ENCODE measurements at regions not wholly inside any gene's neighbourhood (a gene's known extent, or its start where the extent isn't known, plus 50 kb on each side); places are given as distances from the start of the nearest gene placed in this dataset.

- Histone ChIP-seq H3K36me3 (no peaks in the 10 kb centered on the region), H3K4me3 (no peak overlapping the region), H3K9me3 (replicated peaks) (no peaks in the 10 kb centered on the region), H3K27ac (replicated peaks) (no peak overlapping the region), H3K27me3 (ENCODE audit: low read depth) (peaks cover 32% of the 10 kb centered on the region), H3K4me1 (peaks cover 5% of the 10 kb centered on the region)
- DNase-seq: no peak
- TF ChIP-seq, protein P1, sequence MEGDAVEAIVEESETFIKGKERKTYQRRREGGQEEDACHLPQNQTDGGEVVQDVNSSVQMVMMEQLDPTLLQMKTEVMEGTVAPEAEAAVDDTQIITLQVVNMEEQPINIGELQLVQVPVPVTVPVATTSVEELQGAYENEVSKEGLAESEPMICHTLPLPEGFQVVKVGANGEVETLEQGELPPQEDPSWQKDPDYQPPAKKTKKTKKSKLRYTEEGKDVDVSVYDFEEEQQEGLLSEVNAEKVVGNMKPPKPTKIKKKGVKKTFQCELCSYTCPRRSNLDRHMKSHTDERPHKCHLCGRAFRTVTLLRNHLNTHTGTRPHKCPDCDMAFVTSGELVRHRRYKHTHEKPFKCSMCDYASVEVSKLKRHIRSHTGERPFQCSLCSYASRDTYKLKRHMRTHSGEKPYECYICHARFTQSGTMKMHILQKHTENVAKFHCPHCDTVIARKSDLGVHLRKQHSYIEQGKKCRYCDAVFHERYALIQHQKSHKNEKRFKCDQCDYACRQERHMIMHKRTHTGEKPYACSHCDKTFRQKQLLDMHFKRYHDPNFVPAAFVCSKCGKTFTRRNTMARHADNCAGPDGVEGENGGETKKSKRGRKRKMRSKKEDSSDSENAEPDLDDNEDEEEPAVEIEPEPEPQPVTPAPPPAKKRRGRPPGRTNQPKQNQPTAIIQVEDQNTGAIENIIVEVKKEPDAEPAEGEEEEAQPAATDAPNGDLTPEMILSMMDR (IDR thresholded peaks at IDR 0.05; ENCODE audit: borderline replicate concordance): no peak
- intact Hi-C loops (cut with micrococcal nuclease): no loop called here
Observed at GRCh38 chr11:134997652-134998320, 585.7 kb upstream of the B3GAT1 start.

- no peak overlapping the region for H3K27ac ChIP-seq (replicated peaks)
- TF ChIP-seq, protein P1 (IDR thresholded peaks at IDR 0.05; ENCODE audit: borderline replicate concordance): no peak
- H3K27me3 ChIP-seq (ENCODE audit: low read depth): peaks cover 51% of the 10 kb centered on the region
- H3K4me3 ChIP-seq: no peak overlapping the region
- no peaks in the 10 kb centered on the region for H3K9me3 ChIP-seq (replicated peaks)
- no peaks in the 10 kb centered on the region for H3K36me3 ChIP-seq
- peaks cover 5% of the 10 kb centered on the region for H3K4me1 ChIP-seq
- no peak for DNase-seq
- intact Hi-C loops (cut with micrococcal nuclease): no loop called here
Observed at GRCh38 chr11:134995741-134996140, 583.7 kb upstream of the B3GAT1 start.

DNA sequence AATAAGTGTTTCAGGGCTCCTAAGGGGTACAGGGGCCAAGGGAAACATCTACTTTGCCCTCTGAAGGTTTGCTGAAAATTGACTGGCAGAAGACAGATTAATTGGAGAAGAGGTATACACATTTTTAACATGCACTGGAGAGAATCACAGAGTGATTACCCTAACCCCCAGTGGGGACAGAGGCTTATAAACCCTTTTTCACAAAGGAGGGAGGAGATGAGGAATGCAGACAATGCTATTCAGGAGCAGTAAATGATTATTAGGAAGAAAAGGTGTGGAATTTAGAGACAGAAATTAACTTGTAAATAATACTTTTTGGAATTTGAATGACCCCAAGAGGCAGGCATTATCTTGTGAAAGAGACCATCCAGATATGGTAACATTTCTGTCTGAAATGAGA lies 582.4 kb upstream of the B3GAT1 start:
- Histone ChIP-seq H3K9me3 (replicated peaks) (no peaks in the 10 kb centered on the region), H3K4me3 (no peak overlapping the region), H3K27ac (replicated peaks) (no peak overlapping the region), H3K4me1 (peaks cover 5% of the 10 kb centered on the region), H3K27me3 (ENCODE audit: low read depth) (peaks cover 45% of the 10 kb centered on the region), H3K36me3 (no peaks in the 10 kb centered on the region)
- TF ChIP-seq, protein P1 (IDR thresholded peaks at IDR 0.05; ENCODE audit: borderline replicate concordance): no peak
- no peak for DNase-seq
- intact Hi-C loops (cut with micrococcal nuclease): no loop called here

GRCh38 chr11:134993691-134994243 lies 581.7 kb upstream of the B3GAT1 start:
- Histone ChIP-seq H3K36me3 (no peaks in the 10 kb centered on the region), H3K4me3 (no peak overlapping the region), H3K27ac (replicated peaks) (no peak overlapping the region), H3K9me3 (replicated peaks) (no peaks in the 10 kb centered on the region), H3K4me1 (peaks cover 5% of the 10 kb centered on the region), H3K27me3 (ENCODE audit: low read depth) (peaks cover 43% of the 10 kb centered on the region)
- TF ChIP-seq, protein P1 (IDR thresholded peaks at IDR 0.05; ENCODE audit: borderline replicate concordance): no peak
- DNase-seq: no peak
- intact Hi-C loops (cut with micrococcal nuclease): no loop called here

- Histone ChIP-seq H3K36me3 (no peaks in the 10 kb centered on the region), H3K9me3 (replicated peaks) (no peaks in the 10 kb centered on the region), H3K4me1 (peaks cover 4% of the 10 kb centered on the region), H3K27ac (replicated peaks) (no peak overlapping the region), H3K27me3 (ENCODE audit: low read depth) (peaks cover 49% of the 10 kb centered on the region), H3K4me3 (no peak overlapping the region)
- TF ChIP-seq, protein P1 (IDR thresholded peaks at IDR 0.05; ENCODE audit: borderline replicate concordance): no peak
- intact Hi-C loops (cut with micrococcal nuclease): no loop called here
- DNase-seq: no peak
Observed at GRCh38 chr11:134992981-134993380, 580.9 kb upstream of the B3GAT1 start.

All from left ventricle myocardium inferior (tissue), 1 donor.